CD4-positive, alpha-beta T cell (primary cell): ENCODE measurements at regions not wholly inside any gene's neighbourhood (a gene's known extent, or its start where the extent isn't known, plus 50 kb on each side); places are given as distances from the start of the nearest gene placed in this dataset.

ENCODE experiments used
- ATAC-seq: fragments of 200-7000 bp; cut with Tn5 transposase; one replicate; pipeline ENCODE4 v1.10.0; 2022; ENCODE audit warnings: mild to moderate bottlenecking; ENCODE audit not compliant: poor library complexity
- CTCF ChIA-PET: fragments of 350-600 bp; sonication (Branson Sonifier 250); formaldehyde crosslinking; loops from one replicate; lab custom pipeline; 2021; ENCODE audit warnings: antibody characterized with exemption, inconsistent platforms; lab: Charles Lee
- POLR2A ChIA-PET: fragments of 350-600 bp; sonication (Branson Sonifier 250); formaldehyde crosslinking; loops from one replicate; lab custom pipeline; 2021; ENCODE audit warnings: antibody characterized with exemption, inconsistent platforms; lab: Charles Lee
- DNase-seq, 14 experiments: peaks; one replicate each; pipeline ENCODE4 v3.0.0-alpha.2; 2013 to 2020; ENCODE audit warnings: mixed read lengths in 2 of 14
- H3K27ac ChIP-seq, 2 donors: one replicate each; pipeline versions ENCODE4 v1.5.1 to v1.7.0; 2013; ENCODE audit warnings: low read length in 2 of 2, low read depth in 1 of 2, mild to moderate bottlenecking in 1 of 2
- H3K27me3 ChIP-seq, 2 experiments: 1 replicate in 1 of 2; 2 replicates in 1 of 2; pipeline versions ENCODE4 v1.6.1 to v1.7.0; 2013; ENCODE audit warnings: low read length in 2 of 2, control low read depth in 1 of 2, mild to moderate bottlenecking in 1 of 2, moderate library complexity in 1 of 2; ENCODE audit not compliant: insufficient read depth in 2 of 2, control insufficient read depth in 1 of 2
- H3K36me3 ChIP-seq: one replicate; pipeline ENCODE4 v1.6.1; 2013; ENCODE audit warnings: low read length, control low read depth; ENCODE audit not compliant: insufficient read depth
- H3K4me1 ChIP-seq: one replicate; pipeline ENCODE4 v1.6.1; 2013; ENCODE audit warnings: low read length, control low read depth; ENCODE audit not compliant: insufficient read depth
- H3K4me3 ChIP-seq: one replicate; pipeline ENCODE4 v1.5.1; 2013; ENCODE audit warnings: mild to moderate bottlenecking, low read length, moderate library complexity
- H3K9me3 ChIP-seq, 2 experiments: 1 replicate in 1 of 2; 2 replicates in 1 of 2; pipeline versions ENCODE4 v1.6.1 to v1.7.0; 2013; ENCODE audit warnings: low read length in 2 of 2, mild to moderate bottlenecking in 2 of 2, control low read depth in 1 of 2, moderate library complexity in 1 of 2; ENCODE audit not compliant: control insufficient read depth in 1 of 2, insufficient read depth in 1 of 2
- H3K27ac Mint-ChIP-seq: one replicate; pipeline ENCODE4 v1.8.0; 2020; ENCODE audit warnings: mixed read lengths
- H3K27me3 Mint-ChIP-seq: one replicate; pipeline ENCODE4 v1.8.0; 2021; ENCODE audit warnings: mixed read lengths
- H3K36me3 Mint-ChIP-seq: one replicate; pipeline ENCODE4 v1.8.0; 2021; ENCODE audit warnings: low read depth, mixed read lengths
- H3K4me1 Mint-ChIP-seq: one replicate; pipeline ENCODE4 v1.8.0; 2021; ENCODE audit warnings: low read depth, mixed read lengths
- H3K4me3 Mint-ChIP-seq: one replicate; pipeline ENCODE4 v1.8.0; 2020; ENCODE audit warnings: mild to moderate bottlenecking, mixed read lengths
- H3K9me3 Mint-ChIP-seq: one replicate; pipeline ENCODE4 v1.8.0; 2020; ENCODE audit warnings: mixed read lengths
- intact Hi-C, 2 experiments: fragments of 100-400 bp; cut with DNase I in 1 of 2; cut with micrococcal nuclease in 1 of 2; formaldehyde crosslinking; loops; one replicate each; pipeline versions ENCODE4 v1.15.1 to v1.9.0; 2023 to 2025; cut with DNase I, micrococcal nuclease
- TF ChIP-seq, protein P1 (sequence below): fragments of 200-600 bp; IDR thresholded peaks from one replicate; pipeline ENCODE4 v1.8.0; 2022; ENCODE audit warnings: antibody characterized with exemption, mild to moderate bottlenecking

DNA sequence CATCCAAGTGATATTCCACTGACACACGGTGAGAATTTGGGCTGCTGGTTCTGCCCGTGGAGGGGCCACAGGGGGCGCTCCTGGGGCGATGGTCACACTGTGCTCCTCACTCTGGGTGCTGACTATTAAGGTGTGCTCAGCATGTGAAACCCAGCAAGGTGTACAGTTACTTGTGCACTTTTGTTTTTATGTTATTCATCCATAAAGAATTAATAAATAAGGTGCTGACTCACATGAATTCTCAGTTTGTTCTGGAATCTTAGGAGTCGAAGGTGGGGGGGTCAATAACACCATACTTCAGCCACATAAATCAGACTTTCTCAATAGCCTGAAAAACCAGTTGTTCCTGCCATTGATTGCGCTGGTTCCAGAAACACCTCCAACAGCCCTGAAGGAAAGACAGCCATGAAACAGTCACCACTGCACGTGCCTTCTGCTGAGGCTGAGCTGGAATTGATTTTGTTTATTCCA lies 53.5 kb upstream of the SPATA12 start:
- Histone ChIP-seq H3K36me3 (no peaks in the 10 kb centered on the region), H3K4me1 (no peaks in the 10 kb centered on the region), H3K27ac (no peak overlapping the region), H3K4me3 (no peak overlapping the region), H3K9me3 (no peaks in the 10 kb centered on the region), H3K27me3 (peaks cover 0 to 2% of the 10 kb centered on the region in 2 experiments)
- ATAC-seq (no peak), DNase-seq (no peak)
- ChIA-PET POLR2A (no interaction called here), CTCF (no interaction called here)
- no peaks in the 10 kb centered on the region for H3K36me3 Mint-ChIP-seq
- no peak overlapping the region for H3K4me3 Mint-ChIP-seq
- TF ChIP-seq, protein P1, sequence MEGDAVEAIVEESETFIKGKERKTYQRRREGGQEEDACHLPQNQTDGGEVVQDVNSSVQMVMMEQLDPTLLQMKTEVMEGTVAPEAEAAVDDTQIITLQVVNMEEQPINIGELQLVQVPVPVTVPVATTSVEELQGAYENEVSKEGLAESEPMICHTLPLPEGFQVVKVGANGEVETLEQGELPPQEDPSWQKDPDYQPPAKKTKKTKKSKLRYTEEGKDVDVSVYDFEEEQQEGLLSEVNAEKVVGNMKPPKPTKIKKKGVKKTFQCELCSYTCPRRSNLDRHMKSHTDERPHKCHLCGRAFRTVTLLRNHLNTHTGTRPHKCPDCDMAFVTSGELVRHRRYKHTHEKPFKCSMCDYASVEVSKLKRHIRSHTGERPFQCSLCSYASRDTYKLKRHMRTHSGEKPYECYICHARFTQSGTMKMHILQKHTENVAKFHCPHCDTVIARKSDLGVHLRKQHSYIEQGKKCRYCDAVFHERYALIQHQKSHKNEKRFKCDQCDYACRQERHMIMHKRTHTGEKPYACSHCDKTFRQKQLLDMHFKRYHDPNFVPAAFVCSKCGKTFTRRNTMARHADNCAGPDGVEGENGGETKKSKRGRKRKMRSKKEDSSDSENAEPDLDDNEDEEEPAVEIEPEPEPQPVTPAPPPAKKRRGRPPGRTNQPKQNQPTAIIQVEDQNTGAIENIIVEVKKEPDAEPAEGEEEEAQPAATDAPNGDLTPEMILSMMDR = no peak
- H3K27me3 Mint-ChIP-seq = peaks cover 17% of the 10 kb centered on the region
- H3K9me3 Mint-ChIP-seq = no peaks in the 10 kb centered on the region
- H3K27ac Mint-ChIP-seq = no peak overlapping the region
- no peaks in the 10 kb centered on the region for H3K4me1 Mint-ChIP-seq
- intact Hi-C loops = no loop called here

DNA sequence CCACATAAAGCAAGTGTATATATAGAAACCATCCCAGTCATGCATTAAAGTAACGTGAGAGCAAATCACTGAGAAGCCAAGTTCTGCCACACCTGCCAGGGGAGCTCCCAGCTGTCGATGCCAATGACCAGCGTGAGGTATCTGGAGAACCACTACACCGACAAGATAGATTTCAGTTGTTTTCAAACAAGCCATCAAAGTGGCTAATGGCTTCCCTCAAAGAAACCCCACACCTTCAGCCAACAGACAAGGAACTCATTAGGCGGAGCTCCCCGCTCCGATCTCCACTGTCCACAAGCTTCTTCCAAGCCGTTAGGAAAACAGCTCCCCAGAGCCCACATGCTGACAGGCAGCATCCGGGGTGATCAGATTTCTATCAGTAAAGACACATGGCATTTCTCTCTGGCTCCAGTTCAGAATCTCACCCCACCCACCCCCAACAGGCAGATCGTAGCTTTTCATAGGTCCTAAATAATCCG lies 54.2 kb upstream of the SPATA12 start:
- Histone ChIP-seq H3K4me1 (no peaks in the 10 kb centered on the region), H3K9me3 (no peaks in the 10 kb centered on the region), H3K27ac (no peak overlapping the region), H3K27me3 (peaks cover 0 to 2% of the 10 kb centered on the region in 2 experiments), H3K36me3 (no peaks in the 10 kb centered on the region), H3K4me3 (no peak overlapping the region)
- TF ChIP-seq, protein P1 = no peak
- Mint-ChIP-seq H3K9me3 (no peaks in the 10 kb centered on the region), H3K27ac (no peak overlapping the region), H3K36me3 (no peaks in the 10 kb centered on the region), H3K4me1 (no peaks in the 10 kb centered on the region), H3K27me3 (peaks cover 17% of the 10 kb centered on the region), H3K4me3 (no peak overlapping the region)
- CTCF ChIA-PET = no interaction called here
- POLR2A ChIA-PET = interaction anchor here (0.6 kb wide), 1 partner anchor 302 kb away, joined by 3 read pairs; no protein-coding TSS in a partner anchor
- ATAC-seq (no peak), DNase-seq (no peak)
- intact Hi-C loops = no loop called here

DNA sequence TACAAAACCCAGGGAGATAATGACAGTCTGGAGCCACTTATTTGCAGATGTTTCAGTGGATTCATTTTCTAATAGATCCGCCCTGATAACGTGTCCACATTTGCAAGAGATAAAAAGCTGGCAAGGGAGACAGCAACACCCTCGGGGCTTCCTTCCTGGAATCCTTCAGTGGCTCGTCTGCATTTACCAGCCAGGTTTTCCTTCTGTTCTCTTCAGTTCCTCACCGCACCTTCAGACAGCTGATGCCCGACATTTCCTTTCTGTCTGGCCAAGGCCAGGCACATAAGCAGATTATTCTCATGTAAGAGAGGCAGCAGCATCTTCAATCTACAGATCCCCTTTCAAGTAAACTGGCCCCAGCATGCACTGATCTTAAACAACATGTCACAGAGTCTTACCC lies 56.2 kb upstream of the SPATA12 start:
- H3K4me1 Mint-ChIP-seq = no peaks in the 10 kb centered on the region
- no peak overlapping the region for H3K4me3 Mint-ChIP-seq
- H3K9me3 Mint-ChIP-seq = no peaks in the 10 kb centered on the region
- no peak for DNase-seq
- no peak overlapping the region for H3K4me3 ChIP-seq
- ChIA-PET POLR2A (no interaction called here), CTCF (no interaction called here)
- H3K27me3 Mint-ChIP-seq = peaks cover 17% of the 10 kb centered on the region
- no peaks in the 10 kb centered on the region for H3K4me1 ChIP-seq
- ATAC-seq = no peak
- H3K27me3 ChIP-seq = peaks cover 0 to 2% of the 10 kb centered on the region in 2 experiments
- no peak overlapping the region for H3K27ac ChIP-seq
- no peaks in the 10 kb centered on the region for H3K9me3 ChIP-seq
- no peak overlapping the region for H3K27ac Mint-ChIP-seq
- intact Hi-C loops = no loop called here
- no peaks in the 10 kb centered on the region for H3K36me3 Mint-ChIP-seq
- TF ChIP-seq, protein P1 = no peak
- H3K36me3 ChIP-seq = no peaks in the 10 kb centered on the region
